ENCODE measurements at regions not wholly inside any gene's neighbourhood (a gene's known extent, or its start where the extent isn't known, plus 50 kb on each side); places are given as distances from the start of the nearest gene placed in this dataset.

GRCh38 chr10:129108994-129109393 lies 358.0 kb upstream of the MGMT start:
- intact Hi-C loops (cut with DNase I; ENCODE audit: low total_unique reads): no loop called here
- Histone ChIP-seq H3K36me3 (no peaks in the 10 kb centered on the region), H3K4me1 (no peaks in the 10 kb centered on the region), H3K27ac (no peak overlapping the region), H3K9me3 (no peaks in the 10 kb centered on the region), H3K27me3 (no peaks in the 10 kb centered on the region), H3K4me3 (no peak overlapping the region)
- no peak for DNase-seq
- TF ChIP-seq, protein P1, sequence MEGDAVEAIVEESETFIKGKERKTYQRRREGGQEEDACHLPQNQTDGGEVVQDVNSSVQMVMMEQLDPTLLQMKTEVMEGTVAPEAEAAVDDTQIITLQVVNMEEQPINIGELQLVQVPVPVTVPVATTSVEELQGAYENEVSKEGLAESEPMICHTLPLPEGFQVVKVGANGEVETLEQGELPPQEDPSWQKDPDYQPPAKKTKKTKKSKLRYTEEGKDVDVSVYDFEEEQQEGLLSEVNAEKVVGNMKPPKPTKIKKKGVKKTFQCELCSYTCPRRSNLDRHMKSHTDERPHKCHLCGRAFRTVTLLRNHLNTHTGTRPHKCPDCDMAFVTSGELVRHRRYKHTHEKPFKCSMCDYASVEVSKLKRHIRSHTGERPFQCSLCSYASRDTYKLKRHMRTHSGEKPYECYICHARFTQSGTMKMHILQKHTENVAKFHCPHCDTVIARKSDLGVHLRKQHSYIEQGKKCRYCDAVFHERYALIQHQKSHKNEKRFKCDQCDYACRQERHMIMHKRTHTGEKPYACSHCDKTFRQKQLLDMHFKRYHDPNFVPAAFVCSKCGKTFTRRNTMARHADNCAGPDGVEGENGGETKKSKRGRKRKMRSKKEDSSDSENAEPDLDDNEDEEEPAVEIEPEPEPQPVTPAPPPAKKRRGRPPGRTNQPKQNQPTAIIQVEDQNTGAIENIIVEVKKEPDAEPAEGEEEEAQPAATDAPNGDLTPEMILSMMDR (IDR thresholded peaks at IDR 0.05): no peak
- TF ChIP-seq POLR2A (IDR thresholded peaks at IDR 0.05): no peak

- Histone ChIP-seq H3K27ac (no peak overlapping the region), H3K4me3 (no peak overlapping the region), H3K4me1 (no peaks in the 10 kb centered on the region), H3K9me3 (no peaks in the 10 kb centered on the region), H3K36me3 (no peaks in the 10 kb centered on the region), H3K27me3 (no peaks in the 10 kb centered on the region)
- TF ChIP-seq, protein P1 (IDR thresholded peaks at IDR 0.05): no peak
- no peak for TF ChIP-seq POLR2A (IDR thresholded peaks at IDR 0.05)
- DNase-seq: no peak
- intact Hi-C loops (cut with DNase I; ENCODE audit: low total_unique reads): no loop called here
Measured at GRCh38 chr10:129110780-129111179, 356.3 kb upstream of the MGMT start.

DNA sequence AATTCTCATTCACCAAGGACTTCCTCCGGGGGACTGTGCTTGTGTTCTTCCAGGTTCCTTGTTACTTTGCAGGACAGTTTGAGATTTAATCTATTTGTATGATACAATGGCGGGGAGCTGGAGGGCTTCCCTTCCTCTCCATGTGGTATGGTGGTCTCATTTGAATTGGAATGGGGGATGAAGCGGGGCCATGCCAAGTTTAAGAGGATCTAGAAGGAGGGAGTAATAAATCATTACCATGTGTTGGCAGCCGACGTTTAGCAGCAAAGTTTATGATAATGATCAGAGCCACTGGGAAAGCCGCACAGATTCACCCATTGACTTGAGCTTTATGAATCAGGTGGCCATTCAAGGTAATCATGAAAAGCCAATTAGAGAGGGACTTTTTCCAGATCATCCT lies 355.1 kb upstream of the MGMT start:
- no peak for DNase-seq
- TF ChIP-seq POLR2A (IDR thresholded peaks at IDR 0.05): no peak
- TF ChIP-seq, protein P1 (IDR thresholded peaks at IDR 0.05): no peak
- Histone ChIP-seq H3K36me3 (no peaks in the 10 kb centered on the region), H3K27me3 (no peaks in the 10 kb centered on the region), H3K27ac (no peak overlapping the region), H3K4me3 (no peak overlapping the region), H3K4me1 (no peaks in the 10 kb centered on the region), H3K9me3 (no peaks in the 10 kb centered on the region)
- intact Hi-C loops (cut with DNase I; ENCODE audit: low total_unique reads): no loop called here

DNA sequence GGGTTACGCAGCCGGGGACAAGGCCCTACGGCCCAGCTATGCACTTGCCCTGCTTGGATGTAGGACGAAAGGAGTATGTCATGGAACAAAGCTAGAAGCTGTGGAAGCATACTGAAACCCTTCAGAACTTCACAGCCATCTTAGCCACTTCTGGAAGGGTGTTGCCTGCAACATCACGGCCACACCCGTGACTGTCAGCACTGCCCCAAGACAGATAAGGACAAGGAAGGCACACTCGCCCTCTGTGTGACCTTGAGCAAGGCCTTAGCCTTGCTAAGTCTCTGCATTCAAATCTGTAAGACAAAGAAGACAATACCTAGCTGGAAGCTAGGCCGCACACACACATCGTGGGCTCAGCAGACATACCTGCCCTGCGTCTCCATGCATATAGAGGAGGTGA lies 352.5 kb upstream of the MGMT start:
- H3K27ac ChIP-seq: no peak overlapping the region
- H3K27me3 ChIP-seq: no peaks in the 10 kb centered on the region
- H3K4me3 ChIP-seq: no peak overlapping the region
- H3K36me3 ChIP-seq: no peaks in the 10 kb centered on the region
- intact Hi-C loops (cut with DNase I; ENCODE audit: low total_unique reads): no loop called here
- no peaks in the 10 kb centered on the region for H3K9me3 ChIP-seq
- TF ChIP-seq, protein P1 (IDR thresholded peaks at IDR 0.05): no peak
- TF ChIP-seq POLR2A (IDR thresholded peaks at IDR 0.05): no peak
- DNase-seq: no peak
- H3K4me1 ChIP-seq: no peaks in the 10 kb centered on the region

DNA sequence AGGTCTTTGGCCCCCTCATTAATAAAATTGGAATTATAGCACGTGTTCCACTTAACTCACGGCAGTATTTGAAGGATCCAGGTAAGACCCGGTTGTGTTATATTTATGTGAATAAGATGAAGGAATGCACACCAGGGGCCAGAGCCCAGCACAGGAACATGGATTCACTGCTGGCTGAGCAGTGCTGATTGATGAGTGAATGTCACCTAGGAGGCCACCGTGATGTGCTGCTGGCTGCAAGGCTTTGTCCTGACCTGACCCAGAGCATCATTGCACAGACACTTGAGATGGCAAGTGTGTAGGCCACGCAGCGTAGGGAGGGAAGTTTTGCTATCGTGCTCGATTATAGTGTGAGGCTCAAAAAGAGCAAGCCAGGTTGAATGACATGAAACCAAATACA lies 350.7 kb upstream of the MGMT start:
- Histone ChIP-seq H3K4me3 (no peak overlapping the region), H3K27ac (no peak overlapping the region), H3K36me3 (no peaks in the 10 kb centered on the region), H3K4me1 (no peaks in the 10 kb centered on the region), H3K9me3 (no peaks in the 10 kb centered on the region), H3K27me3 (no peaks in the 10 kb centered on the region)
- TF ChIP-seq, protein P1 (IDR thresholded peaks at IDR 0.05): no peak
- TF ChIP-seq POLR2A (IDR thresholded peaks at IDR 0.05): no peak
- DNase-seq: no peak
- intact Hi-C loops (cut with DNase I; ENCODE audit: low total_unique reads): no loop called here

Measured in uterus (tissue), 3 donors.